Activated naive CD8-positive, alpha-beta T cell treated with anti-CD3 and anti-CD28 coated beads for 36 hours (primary cell): ENCODE measurements at regions not wholly inside any gene's neighbourhood (a gene's known extent, or its start where the extent isn't known, plus 50 kb on each side); places are given as distances from the start of the nearest gene placed in this dataset.

Experiments used
- DNase-seq: peaks from one replicate; pipeline ENCODE4 v3.0.0; 2021
- H3K27ac Mint-ChIP-seq: one replicate; pipeline ENCODE4 v1.8.0; 2022; ENCODE audit warnings: mild to moderate bottlenecking, moderate library complexity, mixed read lengths
- H3K27me3 Mint-ChIP-seq: one replicate; pipeline ENCODE4 v1.8.0; 2022; ENCODE audit warnings: mild to moderate bottlenecking, mixed read lengths
- H3K36me3 Mint-ChIP-seq: one replicate; pipeline ENCODE4 v1.8.0; 2021; ENCODE audit warnings: mild to moderate bottlenecking, mixed read lengths
- H3K4me1 Mint-ChIP-seq: one replicate; pipeline ENCODE4 v1.8.0; 2021; ENCODE audit warnings: mixed read lengths
- H3K4me3 Mint-ChIP-seq: one replicate; pipeline ENCODE4 v1.8.0; 2022; ENCODE audit warnings: mild to moderate bottlenecking, moderate library complexity, mixed read lengths
- H3K9me3 Mint-ChIP-seq: one replicate; pipeline ENCODE4 v1.8.0; 2022; ENCODE audit warnings: mixed read lengths

DNA sequence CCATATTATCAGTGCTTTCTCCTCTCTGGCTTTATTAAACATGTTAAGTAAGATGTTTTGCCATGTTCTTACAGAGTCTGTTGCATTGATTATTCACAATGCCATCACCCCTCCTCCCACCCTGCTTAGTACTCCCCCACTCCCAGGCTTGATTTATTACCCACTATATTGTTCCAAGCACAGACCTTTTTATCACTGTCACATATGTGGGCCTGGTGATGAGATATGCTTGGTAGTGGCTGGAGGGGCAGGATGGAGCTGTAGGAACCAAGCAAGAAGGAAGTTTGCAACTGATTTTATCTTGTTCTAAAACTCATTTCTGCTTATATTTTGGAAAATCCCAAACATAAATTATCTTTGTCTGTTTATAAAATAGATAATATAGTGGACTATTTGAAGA, 748.2 kb upstream of the CELF4 start:
- Mint-ChIP-seq H3K4me3 (no peak overlapping the region), H3K27ac (no peak overlapping the region), H3K4me1 (no peaks in the 10 kb centered on the region), H3K9me3 (no peaks in the 10 kb centered on the region), H3K36me3 (no peaks in the 10 kb centered on the region), H3K27me3 (peaks cover 3% of the 10 kb centered on the region)
- DNase-seq: no peak

DNA sequence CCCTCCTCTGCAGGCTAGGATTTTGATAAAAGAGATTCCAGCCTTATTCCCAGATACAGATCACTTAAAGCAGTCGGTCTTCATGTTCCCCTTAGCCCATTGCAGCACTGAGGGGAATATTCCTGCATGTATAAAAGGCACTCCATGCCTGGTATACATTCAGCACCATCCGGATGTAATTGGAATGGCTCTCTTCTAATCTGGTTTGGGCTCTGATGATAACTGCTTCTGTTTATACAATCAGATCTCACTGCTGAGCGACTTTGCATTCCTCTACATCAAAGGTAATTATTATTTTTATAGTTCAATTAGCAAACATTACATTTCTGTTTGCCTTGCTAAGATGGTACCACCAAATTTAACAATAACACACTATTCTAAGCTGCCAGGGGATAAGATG, 746.9 kb upstream of the CELF4 start:
- DNase-seq: no peak
- peaks cover 3% of the 10 kb centered on the region for H3K27me3 Mint-ChIP-seq
- H3K4me1 Mint-ChIP-seq: no peaks in the 10 kb centered on the region

DNA sequence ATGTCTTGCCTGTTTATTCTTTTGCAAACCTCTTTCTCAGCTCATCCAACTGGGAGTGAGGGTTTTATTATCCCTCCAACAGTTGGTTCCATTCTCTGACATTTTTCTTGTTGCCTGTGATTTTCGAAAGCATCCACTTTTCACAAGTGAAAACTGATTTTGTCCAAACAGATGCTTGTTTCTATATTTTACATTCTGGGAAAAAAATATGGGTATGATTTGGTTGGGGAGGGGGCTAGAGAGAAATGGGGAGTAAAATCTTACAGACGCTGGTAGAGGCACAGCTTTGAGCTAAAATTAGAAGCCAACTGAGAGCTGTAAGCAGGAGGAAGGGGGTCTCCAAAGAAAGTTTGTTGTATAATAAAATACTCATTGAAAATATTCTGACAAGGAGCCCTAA, 745.3 kb upstream of the CELF4 start:
- no peaks in the 10 kb centered on the region for H3K9me3 Mint-ChIP-seq
- no peak overlapping the region for H3K27ac Mint-ChIP-seq
- H3K27me3 Mint-ChIP-seq: peaks cover 3% of the 10 kb centered on the region
- H3K36me3 Mint-ChIP-seq: no peaks in the 10 kb centered on the region
- DNase-seq: no peak
- H3K4me1 Mint-ChIP-seq: no peaks in the 10 kb centered on the region
- H3K4me3 Mint-ChIP-seq: no peak overlapping the region

More for the DNA sequence above, 746.9 kb upstream of the CELF4 start:
- Mint-ChIP-seq H3K36me3 (no peaks in the 10 kb centered on the region), H3K4me3 (no peak overlapping the region), H3K27ac (no peak overlapping the region), H3K9me3 (no peaks in the 10 kb centered on the region)

DNA sequence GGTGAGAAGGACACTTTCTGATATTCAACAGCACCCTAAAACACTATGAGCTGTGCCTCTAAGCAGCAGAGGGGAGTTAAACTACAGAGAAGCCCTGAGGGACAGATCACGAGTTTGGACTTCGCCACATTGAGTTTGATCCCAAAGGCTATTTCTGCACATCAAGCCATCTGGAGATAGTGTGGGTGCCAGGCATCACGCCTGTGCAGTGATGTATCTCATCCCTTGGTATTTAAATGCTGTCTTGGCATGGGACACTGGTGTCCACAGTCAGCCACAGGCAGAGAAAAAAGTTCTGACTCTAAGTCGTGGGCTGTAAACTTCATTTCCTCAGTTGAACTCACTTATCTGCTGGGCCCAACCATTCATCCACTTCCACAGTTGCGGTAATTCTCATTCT, 742.3 kb upstream of the CELF4 start:
- Mint-ChIP-seq H3K27ac (no peak overlapping the region), H3K27me3 (no peaks in the 10 kb centered on the region), H3K9me3 (no peaks in the 10 kb centered on the region), H3K4me1 (no peaks in the 10 kb centered on the region), H3K36me3 (no peaks in the 10 kb centered on the region), H3K4me3 (no peak overlapping the region)
- no peak for DNase-seq

DNA sequence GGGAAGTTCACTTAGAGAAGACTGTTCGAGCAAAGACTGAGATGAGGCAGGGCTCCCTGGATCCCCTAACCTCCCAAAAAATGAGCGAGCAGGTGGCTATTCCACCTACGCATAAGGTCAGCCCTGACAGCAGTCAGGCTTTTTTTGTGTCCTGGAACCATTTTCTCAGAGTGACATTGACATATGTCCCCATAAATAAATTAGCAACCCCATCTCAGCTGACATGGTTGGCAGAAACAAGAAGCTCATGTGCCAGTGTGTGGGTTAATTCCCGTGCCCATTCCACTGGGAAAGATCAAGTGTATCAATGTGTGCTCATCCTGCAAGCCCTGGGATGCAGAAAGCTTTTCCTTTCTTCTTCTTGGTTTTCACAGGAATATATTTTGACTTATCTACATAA, 740.4 kb upstream of the CELF4 start:
- Mint-ChIP-seq H3K4me3 (no peak overlapping the region), H3K27me3 (no peaks in the 10 kb centered on the region), H3K36me3 (no peaks in the 10 kb centered on the region), H3K27ac (no peak overlapping the region), H3K4me1 (no peaks in the 10 kb centered on the region), H3K9me3 (peaks cover 3% of the 10 kb centered on the region)
- no peak for DNase-seq

DNA sequence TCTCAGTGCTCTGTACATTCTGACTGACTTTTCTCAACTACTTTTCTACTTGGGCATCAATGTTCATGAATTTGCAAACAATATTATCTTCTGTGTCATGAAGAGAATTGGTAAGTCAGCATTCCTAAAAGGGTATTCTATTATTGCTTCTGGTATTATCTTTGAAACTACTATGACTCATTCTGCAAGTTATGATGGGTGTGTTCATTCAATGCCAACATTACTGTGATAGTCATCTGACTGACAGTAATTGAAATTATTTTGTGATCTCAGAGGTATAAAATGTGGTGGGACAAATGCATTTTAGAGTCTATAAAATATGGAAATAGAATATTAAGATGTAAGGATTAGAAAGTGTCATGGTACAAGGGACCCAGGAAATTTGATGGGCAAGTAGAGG, 736.0 kb upstream of the CELF4 start:
- DNase-seq: no peak
- peaks cover 3% of the 10 kb centered on the region for H3K9me3 Mint-ChIP-seq
- H3K27ac Mint-ChIP-seq: no peak overlapping the region
- no peak overlapping the region for H3K4me3 Mint-ChIP-seq
- no peaks in the 10 kb centered on the region for H3K4me1 Mint-ChIP-seq
- no peaks in the 10 kb centered on the region for H3K36me3 Mint-ChIP-seq
- H3K27me3 Mint-ChIP-seq: no peaks in the 10 kb centered on the region

DNA sequence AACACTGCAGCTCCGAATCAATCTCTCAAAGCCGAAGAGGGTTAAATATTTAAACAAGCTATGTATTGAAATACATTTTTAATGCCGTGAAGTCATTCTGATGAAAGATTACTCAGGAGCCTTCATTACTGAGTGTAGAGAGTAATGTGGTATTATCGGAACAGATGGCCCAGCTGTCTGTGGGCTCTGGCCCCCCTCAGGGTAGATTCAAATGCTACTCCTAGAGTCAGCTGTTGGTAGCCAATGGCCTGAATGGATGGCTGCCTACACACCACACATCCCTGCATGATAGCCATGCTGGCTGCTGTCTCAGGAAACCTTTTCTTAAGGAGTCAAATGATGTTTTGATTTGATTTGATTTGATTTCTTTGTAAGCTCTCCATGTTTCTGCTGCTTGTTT, 732.3 kb upstream of the CELF4 start:
- H3K27ac Mint-ChIP-seq: no peak overlapping the region
- no peaks in the 10 kb centered on the region for H3K4me1 Mint-ChIP-seq
- no peak for DNase-seq
- H3K27me3 Mint-ChIP-seq: no peaks in the 10 kb centered on the region
- H3K9me3 Mint-ChIP-seq: peaks cover 3% of the 10 kb centered on the region
- H3K36me3 Mint-ChIP-seq: no peaks in the 10 kb centered on the region
- H3K4me3 Mint-ChIP-seq: no peak overlapping the region

DNA sequence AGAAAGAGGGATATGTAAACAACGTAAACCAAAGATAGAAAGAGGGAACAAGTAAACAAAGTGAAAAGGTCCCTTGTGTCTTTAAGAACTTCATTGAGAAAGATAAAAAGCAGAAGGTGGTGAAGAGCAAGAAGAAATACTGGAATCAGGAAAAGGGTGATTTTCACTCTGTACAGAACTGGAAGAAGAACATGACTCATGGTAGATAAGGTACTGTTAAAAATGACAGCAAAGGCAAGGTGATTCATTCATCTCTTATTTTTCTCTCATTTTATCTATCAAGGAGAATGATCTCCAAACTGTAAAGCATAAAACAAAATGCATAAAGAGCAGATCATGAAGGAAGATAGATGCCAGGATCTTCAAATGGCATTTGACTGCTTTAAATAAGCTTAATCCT, 724.6 kb upstream of the CELF4 start:
- Mint-ChIP-seq H3K27ac (no peak overlapping the region), H3K27me3 (no peaks in the 10 kb centered on the region), H3K4me1 (no peaks in the 10 kb centered on the region)

GRCh38 chr18:38284972-38285371, 719.4 kb upstream of the CELF4 start:
- H3K27me3 Mint-ChIP-seq: no peaks in the 10 kb centered on the region
- no peaks in the 10 kb centered on the region for H3K36me3 Mint-ChIP-seq
- H3K9me3 Mint-ChIP-seq: peaks cover 4% of the 10 kb centered on the region
- no peaks in the 10 kb centered on the region for H3K4me1 Mint-ChIP-seq
- H3K27ac Mint-ChIP-seq: no peak overlapping the region
- DNase-seq: no peak
- H3K4me3 Mint-ChIP-seq: no peak overlapping the region

More for the DNA sequence above, 724.6 kb upstream of the CELF4 start:
- H3K4me3 Mint-ChIP-seq: no peak overlapping the region
- no peaks in the 10 kb centered on the region for H3K36me3 Mint-ChIP-seq
- peaks cover 2% of the 10 kb centered on the region for H3K9me3 Mint-ChIP-seq
- DNase-seq: no peak

DNA sequence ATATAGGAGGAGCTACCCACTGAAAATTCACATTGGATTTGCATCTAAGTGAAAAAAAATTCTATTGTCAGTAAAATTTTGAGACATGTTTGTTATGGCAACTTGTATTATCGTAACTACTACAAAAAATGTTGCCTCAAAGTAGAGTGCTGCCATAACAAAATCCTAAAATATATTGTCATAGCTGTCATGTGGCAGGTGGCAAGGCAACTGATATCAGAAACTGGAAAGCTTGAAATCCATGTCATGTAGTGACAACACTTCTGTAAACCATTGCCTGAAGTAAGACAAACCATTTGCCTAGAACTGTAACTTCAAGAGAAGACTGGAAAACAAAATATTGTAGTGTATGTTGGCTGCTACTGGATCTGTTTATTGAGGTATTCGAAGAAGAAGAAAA, 697.5 kb upstream of the CELF4 start:
- no peak overlapping the region for H3K27ac Mint-ChIP-seq
- no peaks in the 10 kb centered on the region for H3K4me1 Mint-ChIP-seq
- no peaks in the 10 kb centered on the region for H3K27me3 Mint-ChIP-seq
- H3K36me3 Mint-ChIP-seq: no peaks in the 10 kb centered on the region
- no peak overlapping the region for H3K4me3 Mint-ChIP-seq
- H3K9me3 Mint-ChIP-seq: peaks cover 4% of the 10 kb centered on the region
- no peak for DNase-seq

GRCh38 chr18:38262661-38263060, 697.1 kb upstream of the CELF4 start:
- Mint-ChIP-seq H3K27me3 (no peaks in the 10 kb centered on the region), H3K27ac (no peak overlapping the region), H3K4me1 (no peaks in the 10 kb centered on the region), H3K4me3 (no peak overlapping the region), H3K36me3 (no peaks in the 10 kb centered on the region), H3K9me3 (peaks cover 4% of the 10 kb centered on the region)
- no peak for DNase-seq

GRCh38 chr18:38257661-38258060, 692.1 kb upstream of the CELF4 start:
- Mint-ChIP-seq H3K36me3 (no peaks in the 10 kb centered on the region), H3K4me1 (no peaks in the 10 kb centered on the region), H3K27ac (no peak overlapping the region), H3K4me3 (no peak overlapping the region), H3K9me3 (no peaks in the 10 kb centered on the region), H3K27me3 (no peaks in the 10 kb centered on the region)
- no peak for DNase-seq

GRCh38 chr18:38256366-38256765, 690.8 kb upstream of the CELF4 start:
- H3K4me1 Mint-ChIP-seq: no peaks in the 10 kb centered on the region
- DNase-seq: no peak
- H3K4me3 Mint-ChIP-seq: no peak overlapping the region
- H3K36me3 Mint-ChIP-seq: no peaks in the 10 kb centered on the region
- H3K27ac Mint-ChIP-seq: no peak overlapping the region
- no peaks in the 10 kb centered on the region for H3K27me3 Mint-ChIP-seq
- no peaks in the 10 kb centered on the region for H3K9me3 Mint-ChIP-seq

DNA sequence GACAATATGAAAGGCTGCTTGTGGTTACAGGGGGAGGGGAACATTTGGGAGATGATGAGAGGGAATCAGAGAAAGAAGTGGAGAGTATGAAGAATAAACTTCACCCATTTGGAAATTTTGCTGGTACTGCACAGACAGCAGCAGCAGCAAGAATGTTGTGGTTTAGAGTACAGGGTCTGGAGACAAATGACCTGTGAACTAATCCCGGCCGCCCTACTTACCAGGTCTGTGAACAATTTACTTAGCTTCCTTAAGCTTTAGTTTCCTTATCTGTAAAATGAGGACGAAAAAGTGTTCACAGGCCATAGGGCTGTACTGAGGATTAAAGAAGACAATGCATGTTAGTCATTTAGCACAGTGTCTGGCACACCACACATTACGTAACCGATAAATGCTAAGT, 685.4 kb upstream of the CELF4 start:
- H3K9me3 Mint-ChIP-seq: no peaks in the 10 kb centered on the region
- H3K36me3 Mint-ChIP-seq: no peaks in the 10 kb centered on the region
- no peaks in the 10 kb centered on the region for H3K27me3 Mint-ChIP-seq
- no peaks in the 10 kb centered on the region for H3K4me1 Mint-ChIP-seq
- no peak overlapping the region for H3K4me3 Mint-ChIP-seq
- DNase-seq: no peak
- no peak overlapping the region for H3K27ac Mint-ChIP-seq

- no peaks in the 10 kb centered on the region for H3K4me1 Mint-ChIP-seq
- H3K36me3 Mint-ChIP-seq: no peaks in the 10 kb centered on the region
- peaks cover 1% of the 10 kb centered on the region for H3K9me3 Mint-ChIP-seq
- H3K27me3 Mint-ChIP-seq: no peaks in the 10 kb centered on the region
- H3K4me3 Mint-ChIP-seq: no peak overlapping the region
- H3K27ac Mint-ChIP-seq: no peak overlapping the region
- DNase-seq: no peak
These were observed 678.9 kb upstream of the CELF4 start for GRCh38 chr18:38244480-38244879.

- H3K36me3 Mint-ChIP-seq: no peaks in the 10 kb centered on the region
- H3K4me3 Mint-ChIP-seq: no peak overlapping the region
- no peaks in the 10 kb centered on the region for H3K4me1 Mint-ChIP-seq
- H3K27me3 Mint-ChIP-seq: no peaks in the 10 kb centered on the region
- no peak overlapping the region for H3K27ac Mint-ChIP-seq
- H3K9me3 Mint-ChIP-seq: peaks cover 1% of the 10 kb centered on the region
- DNase-seq: no peak
These were observed 677.7 kb upstream of the CELF4 start for GRCh38 chr18:38243291-38243690.

GRCh38 chr18:38241736-38242135, 676.1 kb upstream of the CELF4 start:
- Mint-ChIP-seq H3K36me3 (no peaks in the 10 kb centered on the region), H3K27me3 (no peaks in the 10 kb centered on the region), H3K27ac (no peak overlapping the region), H3K9me3 (peaks cover 1% of the 10 kb centered on the region), H3K4me3 (no peak overlapping the region), H3K4me1 (no peaks in the 10 kb centered on the region)
- no peak for DNase-seq
